Stimulated activated CD8-positive, alpha-beta memory T cell treated with anti-CD3 and anti-CD28 coated beads, Interleukin-7, amount 100 ng/mL, for 24 hours (primary cell): ENCODE measurements at regions not wholly inside any gene's neighbourhood (a gene's known extent, or its start where the extent isn't known, plus 50 kb on each side); places are given as distances from the start of the nearest gene placed in this dataset.

Experiments
- DNase-seq: peaks from one replicate; pipeline ENCODE4 v3.0.0-alpha.2; 2020; ENCODE audit warnings: low read depth

GRCh38 chr13:79778741-79779460 lies 297.9 kb downstream of the NDFIP2 start:
- DNase-seq, result no peak

- DNase-seq, result no peak
Measured at GRCh38 chr13:79777504-79777903, 296.5 kb downstream of the NDFIP2 start.

- DNase-seq, result no peak
Measured at GRCh38 chr13:79776531-79777295, 295.8 kb downstream of the NDFIP2 start.

- no peak for DNase-seq
Measured at GRCh38 chr13:79775830-79776229, 294.9 kb downstream of the NDFIP2 start.

- no peak for DNase-seq
Measured at GRCh38 chr13:79772811-79773210, 291.9 kb downstream of the NDFIP2 start.

- no peak for DNase-seq
Measured at GRCh38 chr13:79771493-79771892, 290.5 kb downstream of the NDFIP2 start.

- DNase-seq, result no peak
Measured at GRCh38 chr13:79770056-79770455, 289.1 kb downstream of the NDFIP2 start.

GRCh38 chr13:79767126-79767525 lies 286.2 kb downstream of the NDFIP2 start:
- DNase-seq, result no peak

GRCh38 chr13:79765331-79765730 lies 284.4 kb downstream of the NDFIP2 start:
- no peak for DNase-seq

- no peak for DNase-seq
Measured at GRCh38 chr13:79749984-79750551, 269.1 kb downstream of the NDFIP2 start.

GRCh38 chr13:79749566-79749965 lies 268.6 kb downstream of the NDFIP2 start:
- no peak for DNase-seq

- no peak for DNase-seq
Measured at GRCh38 chr13:79745081-79745480, 264.1 kb downstream of the NDFIP2 start.

GRCh38 chr13:79742923-79743322 lies 262.0 kb downstream of the NDFIP2 start:
- no peak for DNase-seq

GRCh38 chr13:79740991-79741390 lies 260.0 kb downstream of the NDFIP2 start:
- no peak for DNase-seq

- no peak for DNase-seq
Measured at GRCh38 chr13:79736356-79736755, 255.4 kb downstream of the NDFIP2 start.

GRCh38 chr13:79735228-79735627 lies 254.3 kb downstream of the NDFIP2 start:
- no peak for DNase-seq

- DNase-seq, result no peak
Measured at GRCh38 chr13:79727086-79727485, 246.1 kb downstream of the NDFIP2 start.

GRCh38 chr13:79725841-79726240 lies 244.9 kb downstream of the NDFIP2 start:
- DNase-seq, result no peak

- no peak for DNase-seq
Measured at GRCh38 chr13:79724348-79725103, 243.6 kb downstream of the NDFIP2 start.

GRCh38 chr13:79723519-79724024 lies 242.6 kb downstream of the NDFIP2 start:
- DNase-seq, result no peak

- DNase-seq, result no peak
Measured at GRCh38 chr13:79722885-79723445, 242.0 kb downstream of the NDFIP2 start.

- no peak for DNase-seq
Measured at GRCh38 chr13:79716191-79716590, 235.2 kb downstream of the NDFIP2 start.
